GM12865 (cell line): ENCODE measurements at regions not wholly inside any gene's neighbourhood (a gene's known extent, or its start where the extent isn't known, plus 50 kb on each side); places are given as distances from the start of the nearest gene placed in this dataset.

Source experiments
- DNase-seq: peaks from one replicate; pipeline ENCODE4 v3.0.0; 2010; ENCODE audit warnings: low read depth
- H3K4me3 ChIP-seq: 2 replicates; pipeline ENCODE4 v1.5.1; 2011; ENCODE audit warnings: mild to moderate bottlenecking, low read depth, low read length, control low read depth
- TF ChIP-seq, protein P1 (sequence below): IDR thresholded peaks from 2 replicates; pipeline ENCODE4 v1.5.1; 2011; ENCODE audit warnings: low read length, control low read depth, low read depth, inconsistent platforms; ENCODE audit not compliant: insufficient read depth; ENCODE audit errors: missing control alignments

DNA sequence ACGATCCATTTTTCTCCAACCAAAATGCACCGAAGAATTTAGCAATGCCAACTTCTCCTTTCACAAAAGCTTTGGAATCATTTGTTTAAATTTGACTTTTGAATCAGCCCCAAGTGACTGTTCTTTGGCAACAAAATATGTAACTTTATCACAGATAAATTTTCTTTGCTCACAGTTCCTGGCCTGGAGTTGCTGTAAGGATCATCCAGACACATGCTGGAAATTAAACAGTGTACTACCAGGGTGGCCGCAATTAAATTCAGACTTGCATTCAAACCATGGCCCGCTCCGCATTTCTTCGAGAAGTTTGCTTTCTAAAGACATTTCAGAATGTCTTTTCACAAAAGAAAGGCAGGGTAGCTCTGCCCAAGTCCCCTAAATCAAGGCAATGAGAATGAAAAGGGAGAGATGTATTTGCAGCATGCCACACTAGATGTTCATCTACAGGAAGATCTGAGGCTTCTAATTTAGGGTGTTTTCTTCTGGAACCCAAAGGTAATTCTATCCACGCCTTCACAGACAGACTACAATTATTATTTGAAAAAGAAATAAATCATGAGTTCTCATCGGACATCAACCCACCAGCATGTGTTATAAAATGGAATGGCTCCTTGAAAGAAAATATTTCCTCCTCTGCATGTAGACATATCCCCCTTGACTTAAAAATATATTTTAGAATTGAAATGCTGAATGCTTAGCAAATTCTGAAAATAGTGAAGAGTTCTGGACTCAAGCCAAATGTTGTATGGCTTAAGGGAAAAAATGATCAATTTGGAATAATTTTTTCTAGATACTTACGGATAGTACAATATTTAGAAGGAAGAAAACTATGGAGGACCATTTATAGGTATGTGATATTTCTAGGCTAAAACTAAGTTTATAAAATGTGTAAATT, 189.7 kb upstream of the BLID start:
- DNase-seq, result no peak
- no peak overlapping the region for H3K4me3 ChIP-seq
- TF ChIP-seq, protein P1, sequence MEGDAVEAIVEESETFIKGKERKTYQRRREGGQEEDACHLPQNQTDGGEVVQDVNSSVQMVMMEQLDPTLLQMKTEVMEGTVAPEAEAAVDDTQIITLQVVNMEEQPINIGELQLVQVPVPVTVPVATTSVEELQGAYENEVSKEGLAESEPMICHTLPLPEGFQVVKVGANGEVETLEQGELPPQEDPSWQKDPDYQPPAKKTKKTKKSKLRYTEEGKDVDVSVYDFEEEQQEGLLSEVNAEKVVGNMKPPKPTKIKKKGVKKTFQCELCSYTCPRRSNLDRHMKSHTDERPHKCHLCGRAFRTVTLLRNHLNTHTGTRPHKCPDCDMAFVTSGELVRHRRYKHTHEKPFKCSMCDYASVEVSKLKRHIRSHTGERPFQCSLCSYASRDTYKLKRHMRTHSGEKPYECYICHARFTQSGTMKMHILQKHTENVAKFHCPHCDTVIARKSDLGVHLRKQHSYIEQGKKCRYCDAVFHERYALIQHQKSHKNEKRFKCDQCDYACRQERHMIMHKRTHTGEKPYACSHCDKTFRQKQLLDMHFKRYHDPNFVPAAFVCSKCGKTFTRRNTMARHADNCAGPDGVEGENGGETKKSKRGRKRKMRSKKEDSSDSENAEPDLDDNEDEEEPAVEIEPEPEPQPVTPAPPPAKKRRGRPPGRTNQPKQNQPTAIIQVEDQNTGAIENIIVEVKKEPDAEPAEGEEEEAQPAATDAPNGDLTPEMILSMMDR, result no peak

DNA sequence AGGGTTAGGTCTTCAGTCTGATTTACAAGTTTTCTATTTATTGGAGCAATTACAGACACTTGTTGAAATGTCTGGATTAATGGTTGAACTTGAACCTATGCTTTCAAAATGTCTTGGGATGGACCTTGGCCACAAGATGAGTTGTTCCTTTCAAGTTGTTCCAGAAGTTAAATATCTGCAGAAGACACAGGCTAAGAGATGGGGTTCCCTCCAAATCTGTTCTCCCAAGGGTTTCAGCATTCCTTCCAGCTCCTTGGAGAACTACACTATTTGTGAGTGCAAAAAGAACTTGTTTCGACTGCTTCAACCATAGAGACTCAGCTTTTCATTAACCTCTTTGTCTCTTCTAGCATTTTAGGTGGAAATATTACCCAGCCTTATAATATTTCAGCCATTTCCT, 189.0 kb upstream of the BLID start:
- TF ChIP-seq, protein P1, result no peak
- no peak for DNase-seq
- no peak overlapping the region for H3K4me3 ChIP-seq

DNA sequence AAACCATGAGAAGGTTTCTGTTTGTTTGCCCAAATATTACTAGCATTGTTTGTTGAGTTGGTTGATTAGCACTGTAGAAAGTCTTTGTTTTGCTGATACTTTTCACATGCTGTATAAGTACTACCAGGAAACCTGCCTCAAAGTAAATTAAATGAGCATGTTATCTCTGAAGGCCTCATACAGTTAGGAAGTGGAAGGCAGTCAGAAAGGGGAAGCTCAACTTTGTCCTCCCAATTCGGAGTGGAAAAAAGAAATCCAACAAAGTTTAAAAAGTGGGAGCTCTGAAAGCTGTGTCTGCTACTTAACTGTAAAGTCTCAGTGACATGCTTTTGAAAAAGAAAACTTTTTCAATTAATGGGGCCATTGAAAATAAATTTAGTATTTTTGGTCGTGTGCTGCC, 188.3 kb upstream of the BLID start:
- no peak for DNase-seq
- no peak overlapping the region for H3K4me3 ChIP-seq
- TF ChIP-seq, protein P1, result no peak

DNA sequence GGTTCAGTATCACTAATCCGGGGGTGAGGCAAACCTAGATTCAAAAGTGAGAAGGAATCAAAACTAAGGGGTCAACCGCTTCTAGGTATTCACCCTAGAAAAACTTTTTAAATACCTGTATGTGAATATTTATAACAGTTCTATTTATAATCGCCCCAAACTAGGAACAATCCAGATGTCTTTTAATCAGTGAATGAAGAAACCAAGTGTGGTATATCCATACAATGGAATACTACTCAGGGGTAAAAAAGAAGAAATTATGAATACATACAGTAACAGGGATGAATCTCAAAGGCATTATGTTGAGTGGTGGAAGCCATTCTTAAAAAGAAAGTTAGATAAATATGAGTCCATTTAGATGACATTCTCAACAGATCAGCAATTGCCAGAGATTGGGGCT, 178.0 kb upstream of the BLID start:
- DNase-seq, result no peak
- TF ChIP-seq, protein P1, result no peak
- no peak overlapping the region for H3K4me3 ChIP-seq

DNA sequence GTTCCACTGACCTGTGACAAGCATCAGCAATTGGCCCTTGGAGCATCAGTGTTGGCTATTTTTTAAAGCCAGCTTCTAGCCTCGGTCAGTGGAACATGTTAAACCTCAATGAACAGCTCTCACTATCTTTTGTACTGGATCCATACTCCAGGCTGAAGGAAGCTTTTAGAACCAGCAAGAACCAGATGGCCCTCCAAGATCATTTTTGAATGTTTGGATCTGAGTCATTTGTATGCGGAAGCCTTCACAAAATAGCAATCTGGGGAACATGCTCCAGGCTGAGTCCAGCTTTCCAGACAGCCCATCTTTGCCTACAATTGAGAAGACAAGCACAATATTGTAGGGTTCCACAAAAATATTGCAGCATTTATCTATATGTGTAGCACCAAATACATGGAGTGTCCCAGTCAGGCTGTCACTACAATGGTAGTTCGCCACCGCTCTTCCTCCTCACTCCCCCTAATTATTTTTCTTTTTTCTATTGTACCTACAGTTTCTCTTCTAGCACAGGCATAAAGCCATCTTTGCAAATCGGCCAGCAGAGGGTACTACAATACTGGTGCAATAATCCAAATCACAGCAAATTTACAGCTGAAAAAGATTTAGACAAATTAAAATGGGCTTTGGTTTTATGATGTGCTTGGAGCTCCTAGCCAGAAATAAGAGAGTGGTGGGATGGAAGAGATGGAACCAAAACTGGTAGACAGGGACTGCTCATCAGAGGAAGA, 177.4 kb upstream of the BLID start:
- TF ChIP-seq, protein P1, result no peak
- no peak for DNase-seq
- no peak overlapping the region for H3K4me3 ChIP-seq

DNA sequence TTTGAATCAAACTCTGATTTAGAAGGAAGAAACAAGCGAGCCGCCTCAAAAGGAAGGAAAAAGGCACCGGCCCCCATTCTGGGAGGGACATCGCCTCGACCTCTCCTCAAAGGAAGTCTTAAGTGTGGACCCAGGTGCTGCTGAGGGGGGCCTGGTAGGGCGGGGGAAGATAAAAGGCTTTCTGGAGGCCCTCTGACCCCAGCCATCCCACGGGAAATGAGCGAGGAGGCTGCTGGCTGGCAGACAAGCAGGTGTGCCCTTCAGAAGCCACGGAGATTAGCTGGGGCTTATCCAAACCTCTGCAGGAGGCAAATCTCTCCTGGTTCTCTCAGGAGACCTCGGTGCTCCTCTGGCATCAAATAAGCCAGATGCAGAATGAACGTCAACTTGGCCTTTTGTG, 171.4 kb upstream of the BLID start:
- TF ChIP-seq, protein P1, result no peak
- no peak for DNase-seq
- no peak overlapping the region for H3K4me3 ChIP-seq
